HG03135 (cell line): ENCODE measurements at regions not wholly inside any gene's neighbourhood (a gene's known extent, or its start where the extent isn't known, plus 50 kb on each side); places are given as distances from the start of the nearest gene placed in this dataset.
"Not testable (repeated sequence)": the region's sequence is repeated elsewhere in the genome, so short reads cannot be mapped to it uniquely, and the experiment has no call there.

Source experiments
- ATAC-seq: cut with Tn5 transposase; IDR thresholded peaks from one replicate; pipeline ENCODE4 v1.9.1; 2021; ENCODE audit warnings: mild to moderate bottlenecking, moderate library complexity; ENCODE audit not compliant: unreplicated experiment

GRCh38 chr2:7140306-7140705 is 223.1 kb downstream of the RNF144A start:
- no peak for ATAC-seq

- no peak for ATAC-seq
These were observed 228.5 kb downstream of the RNF144A start for GRCh38 chr2:7145707-7146106.

- ATAC-seq = no peak
These were observed 228.9 kb downstream of the RNF144A start for GRCh38 chr2:7146151-7146550.

- no peak for ATAC-seq
These were observed 237.4 kb downstream of the RNF144A start for GRCh38 chr2:7154656-7155055.

GRCh38 chr2:7161501-7161900 is 244.3 kb downstream of the RNF144A start:
- no peak for ATAC-seq

GRCh38 chr2:7165736-7166135 is 248.5 kb downstream of the RNF144A start:
- no peak for ATAC-seq

GRCh38 chr2:7167801-7168411 is 250.7 kb downstream of the RNF144A start:
- no peak for ATAC-seq

GRCh38 chr2:7169593-7169992 is 252.4 kb downstream of the RNF144A start:
- ATAC-seq = no peak

- not testable (repeated sequence) for ATAC-seq
These were observed 261.8 kb downstream of the RNF144A start for GRCh38 chr2:7178996-7179395.

- no peak for ATAC-seq
These were observed 263.6 kb downstream of the RNF144A start for GRCh38 chr2:7180638-7181370.

- no peak for ATAC-seq
These were observed 265.3 kb downstream of the RNF144A start for GRCh38 chr2:7182525-7182924.

GRCh38 chr2:7189106-7189505 is 271.9 kb downstream of the RNF144A start:
- no peak for ATAC-seq

- no peak for ATAC-seq
These were observed 273.5 kb downstream of the RNF144A start for GRCh38 chr2:7190587-7191324.

GRCh38 chr2:7191932-7192331 is 274.7 kb downstream of the RNF144A start:
- no peak for ATAC-seq

GRCh38 chr2:7193457-7193856 is 276.2 kb downstream of the RNF144A start:
- no peak for ATAC-seq

GRCh38 chr2:7194950-7195349 is 277.7 kb downstream of the RNF144A start:
- no peak for ATAC-seq

GRCh38 chr2:7196883-7197282 is 279.7 kb downstream of the RNF144A start:
- no peak for ATAC-seq

- no peak for ATAC-seq
These were observed 284.6 kb downstream of the RNF144A start for GRCh38 chr2:7201851-7202250.

- no peak for ATAC-seq
These were observed 285.9 kb downstream of the RNF144A start for GRCh38 chr2:7203056-7203467.

GRCh38 chr2:7205151-7205830 is 288.1 kb downstream of the RNF144A start:
- no peak for ATAC-seq

GRCh38 chr2:7206111-7206810 is 289.0 kb downstream of the RNF144A start:
- ATAC-seq = no peak
